H9 (cell line): ENCODE measurements at regions not wholly inside any gene's neighbourhood (a gene's known extent, or its start where the extent isn't known, plus 50 kb on each side); places are given as distances from the start of the nearest gene placed in this dataset.

Source experiments
- DNase-seq: peaks from one replicate; pipeline ENCODE4 v3.0.0-alpha.2; 2017
- H2AFZ ChIP-seq: one replicate; pipeline ENCODE4 v1.6.1; 2013; ENCODE audit warnings: mild to moderate bottlenecking, low read length, control low read depth, moderate library complexity
- H2AK5ac ChIP-seq: 2 replicates; pipeline ENCODE4 v1.6.1; 2013; ENCODE audit warnings: low read length, control low read depth, mixed read lengths; ENCODE audit not compliant: insufficient read length
- H2BK120ac ChIP-seq: one replicate; pipeline ENCODE4 v1.6.1; 2013; ENCODE audit warnings: low read depth, mild to moderate bottlenecking, low read length, control low read depth, inconsistent platforms; ENCODE audit not compliant: poor library complexity, severe bottlenecking
- H2BK12ac ChIP-seq: 2 replicates; pipeline ENCODE4 v1.6.1; 2013; ENCODE audit warnings: low read length, control low read depth, mixed read lengths, low read depth; ENCODE audit not compliant: insufficient read length
- H2BK15ac ChIP-seq: 2 replicates; pipeline ENCODE4 v1.6.1; 2013; ENCODE audit warnings: low read depth, low read length, control low read depth
- H2BK20ac ChIP-seq: one replicate; pipeline ENCODE4 v1.6.1; 2013; ENCODE audit warnings: low read depth, mild to moderate bottlenecking, low read length, control low read depth, inconsistent platforms; ENCODE audit not compliant: poor library complexity, severe bottlenecking
- H2BK5ac ChIP-seq: 2 replicates; pipeline ENCODE4 v1.6.1; 2013; ENCODE audit warnings: low read length, control low read depth, mixed read lengths; ENCODE audit not compliant: insufficient read length
- H3K14ac ChIP-seq: 2 replicates; pipeline ENCODE4 v1.6.1; 2013; ENCODE audit warnings: low read length, control low read depth; ENCODE audit not compliant: insufficient read depth
- H3K18ac ChIP-seq: 2 replicates; pipeline ENCODE4 v1.6.1; 2013; ENCODE audit warnings: low read depth, mild to moderate bottlenecking, mixed read lengths, low read length, control low read depth; ENCODE audit not compliant: insufficient read length
- H3K23ac ChIP-seq: 2 replicates; pipeline ENCODE4 v1.6.1; 2013; ENCODE audit warnings: low read length, control low read depth, mixed read lengths, low read depth; ENCODE audit not compliant: insufficient read length
- H3K23me2 ChIP-seq: 2 replicates; pipeline ENCODE4 v1.6.1; 2013; ENCODE audit warnings: low read depth, mild to moderate bottlenecking, mixed read lengths, low read length, control low read depth; ENCODE audit not compliant: insufficient read length, poor library complexity, severe bottlenecking
- H3K27ac ChIP-seq: 2 replicates; pipeline ENCODE4 v1.5.1; 2013; ENCODE audit warnings: low read length, control low read depth, mixed read lengths, low read depth; ENCODE audit not compliant: insufficient read length
- H3K27me3 ChIP-seq: 2 replicates; pipeline ENCODE4 v1.6.1; 2013; ENCODE audit warnings: low read length, control low read depth, inconsistent platforms; ENCODE audit not compliant: insufficient read depth
- H3K4ac ChIP-seq: 2 replicates; pipeline ENCODE4 v1.6.1; 2013; ENCODE audit warnings: low read depth, mild to moderate bottlenecking, control low read depth, inconsistent platforms, low read length, moderate library complexity
- H3K4me1 ChIP-seq: 2 replicates; pipeline ENCODE4 v1.6.1; 2013; ENCODE audit warnings: low read length, control low read depth, inconsistent platforms; ENCODE audit not compliant: insufficient read depth
- H3K4me2 ChIP-seq: 2 replicates; pipeline ENCODE4 v1.6.1; 2013; ENCODE audit warnings: low read length, control low read depth, mixed read lengths; ENCODE audit not compliant: insufficient read length, insufficient read depth
- H3K56ac ChIP-seq: 2 replicates; pipeline ENCODE4 v1.6.1; 2013; ENCODE audit warnings: low read depth, mild to moderate bottlenecking, mixed read lengths, low read length, control low read depth; ENCODE audit not compliant: insufficient read length
- H3K79me1 ChIP-seq: 2 replicates; pipeline ENCODE4 v1.6.1; 2013; ENCODE audit warnings: low read depth, mild to moderate bottlenecking, moderate library complexity, low read length, control low read depth, inconsistent platforms; ENCODE audit not compliant: insufficient read depth, poor library complexity, severe bottlenecking
- H3K79me2 ChIP-seq: 2 replicates; pipeline ENCODE4 v1.6.1; 2013; ENCODE audit warnings: low read length, control low read depth, inconsistent platforms; ENCODE audit not compliant: insufficient read depth
- H3K9ac ChIP-seq: 2 replicates; pipeline ENCODE4 v1.6.1; 2013; ENCODE audit warnings: low read length, control low read depth, mixed read lengths; ENCODE audit not compliant: insufficient read length; ENCODE audit errors: extremely low read depth
- H3K9me3 ChIP-seq: one replicate; pipeline ENCODE4 v1.6.1; 2013; ENCODE audit warnings: low read depth, low read length, inconsistent platforms; ENCODE audit not compliant: control insufficient read depth
- H3T11ph ChIP-seq: one replicate; pipeline ENCODE4 v1.6.1; 2013; ENCODE audit warnings: mild to moderate bottlenecking, low read length, control low read depth, inconsistent platforms
- H4K20me1 ChIP-seq: one replicate; pipeline ENCODE4 v1.6.1; 2013; ENCODE audit not compliant: control insufficient read depth, insufficient read length, insufficient read depth
- H4K5ac ChIP-seq: 2 replicates; pipeline ENCODE4 v1.6.1; 2013; ENCODE audit warnings: low read depth, mild to moderate bottlenecking, mixed read lengths, low read length, control low read depth; ENCODE audit not compliant: insufficient read length
- H4K8ac ChIP-seq: replicated peaks from 2 replicates; pipeline ENCODE4 v1.6.1; 2013; ENCODE audit warnings: low read length, control low read depth, mixed read lengths, low read depth; ENCODE audit not compliant: insufficient read length
- H4K91ac ChIP-seq: 2 replicates; pipeline ENCODE4 v1.6.1; 2013; ENCODE audit warnings: low read depth, mild to moderate bottlenecking, moderate library complexity, mixed read lengths, low read length, control low read depth; ENCODE audit not compliant: insufficient read length
- H3K27ac Mint-ChIP-seq, 3 experiments: 2 replicates in 2 of 3; 3 replicates in 1 of 3; pipeline ENCODE4 v1.8.0; 2020 to 2021; ENCODE audit warnings: mixed read lengths in 3 of 3, mild to moderate bottlenecking in 1 of 3, moderate library complexity in 1 of 3
- H3K27me3 Mint-ChIP-seq: 2 replicates; pipeline ENCODE4 v1.8.0; 2021; ENCODE audit warnings: low read depth, mild to moderate bottlenecking, moderate library complexity, mixed read lengths
- H3K36me3 Mint-ChIP-seq, 3 experiments: 2 replicates in 2 of 3; 3 replicates in 1 of 3; pipeline ENCODE4 v1.8.0; 2020 to 2021; ENCODE audit warnings: low read depth in 3 of 3, mixed read lengths in 3 of 3; ENCODE audit not compliant: insufficient read depth in 1 of 3
- H3K4me1 Mint-ChIP-seq, 2 experiments: 2 replicates each; pipeline ENCODE4 v1.8.0; 2020; ENCODE audit warnings: mixed read lengths in 2 of 2
- H3K4me3 Mint-ChIP-seq, 2 experiments: 2 replicates in 1 of 2; 3 replicates in 1 of 2; pipeline ENCODE4 v1.8.0; 2020 to 2021; ENCODE audit warnings: mild to moderate bottlenecking in 2 of 2, mixed read lengths in 2 of 2, moderate library complexity in 1 of 2
- H3K9me3 Mint-ChIP-seq, 2 experiments: 2 replicates in 1 of 2; 3 replicates in 1 of 2; pipeline ENCODE4 v1.8.0; 2020; ENCODE audit warnings: mild to moderate bottlenecking in 2 of 2, mixed read lengths in 2 of 2, moderate library complexity in 1 of 2
- WGBS: extraction: QIAGEN DNeasy Blood & Tissue Kit; methylation state at CpG from one replicate; pipeline ENCODE4 v1.1.7; 2013; ENCODE audit warnings: missing lambda C conversion rate, low lambda C conversion rate, mixed read lengths; ENCODE audit not compliant: insufficient read length; ENCODE audit errors: extremely low coverage; 5-methylcytosine and 5-hydroxymethylcytosine counted together
- TF ChIP-seq, protein P1 (sequence below): fragments of 200-600 bp; sonication (generic); conservative IDR thresholded peaks from 3 replicates; pipeline ENCODE4 v1.8.0; 2021; ENCODE audit warnings: antibody characterized with exemption, mild to moderate bottlenecking

DNA sequence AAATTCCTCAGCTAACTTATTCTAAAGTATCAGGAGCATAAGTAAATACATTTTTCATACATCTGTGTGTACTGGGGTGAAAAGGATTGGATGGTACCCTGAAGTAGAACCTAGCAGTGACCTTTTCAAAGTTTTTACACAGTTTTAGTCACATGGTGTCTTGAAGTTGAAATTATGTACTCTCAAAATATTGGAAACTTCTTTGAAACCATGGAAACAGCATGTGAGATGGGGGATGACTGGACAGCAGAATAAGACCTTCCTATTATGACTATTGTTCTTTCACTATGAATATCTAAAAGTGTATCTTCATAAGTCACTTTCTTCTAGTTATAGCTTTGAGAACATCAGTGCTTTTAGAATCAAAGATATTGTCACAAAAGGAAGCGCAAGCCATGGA lies 301.5 kb upstream of the ELAVL2 start:
- Histone ChIP-seq H4K20me1 (no peaks in the 10 kb centered on the region), H2BK20ac (no peak overlapping the region), H4K91ac (no peak overlapping the region), H3K79me2 (no peaks in the 10 kb centered on the region), H3K23ac (no peak overlapping the region), H3K27me3 (no peaks in the 10 kb centered on the region), H3K27ac (no peak overlapping the region), H3K14ac (no peak overlapping the region), H3K9me3 (no peaks in the 10 kb centered on the region), H4K5ac (no peak overlapping the region), H3K23me2 (no peaks in the 10 kb centered on the region), H4K8ac (no peak overlapping the region), H3K9ac (no peak overlapping the region), H2BK15ac (no peak overlapping the region), H3K79me1 (no peaks in the 10 kb centered on the region), H2AFZ (no peak overlapping the region), H3K56ac (no peak overlapping the region), H3K4me2 (no peak overlapping the region), H2BK120ac (no peak overlapping the region), H3K4me1 (no peaks in the 10 kb centered on the region), H2AK5ac (no peak overlapping the region), H2BK12ac (no peak overlapping the region), H3K18ac (no peak overlapping the region), H2BK5ac (no peak overlapping the region), H3T11ph (no peak overlapping the region), H3K4ac (no peak overlapping the region)
- Mint-ChIP-seq H3K4me1 (no peaks in the 10 kb centered on the region), H3K36me3 (no peaks in the 10 kb centered on the region), H3K27me3 (no peaks in the 10 kb centered on the region), H3K9me3 (no peaks in the 10 kb centered on the region), H3K27ac (no peak overlapping the region), H3K4me3 (no peak overlapping the region)
- DNase-seq: no peak
- TF ChIP-seq, protein P1, sequence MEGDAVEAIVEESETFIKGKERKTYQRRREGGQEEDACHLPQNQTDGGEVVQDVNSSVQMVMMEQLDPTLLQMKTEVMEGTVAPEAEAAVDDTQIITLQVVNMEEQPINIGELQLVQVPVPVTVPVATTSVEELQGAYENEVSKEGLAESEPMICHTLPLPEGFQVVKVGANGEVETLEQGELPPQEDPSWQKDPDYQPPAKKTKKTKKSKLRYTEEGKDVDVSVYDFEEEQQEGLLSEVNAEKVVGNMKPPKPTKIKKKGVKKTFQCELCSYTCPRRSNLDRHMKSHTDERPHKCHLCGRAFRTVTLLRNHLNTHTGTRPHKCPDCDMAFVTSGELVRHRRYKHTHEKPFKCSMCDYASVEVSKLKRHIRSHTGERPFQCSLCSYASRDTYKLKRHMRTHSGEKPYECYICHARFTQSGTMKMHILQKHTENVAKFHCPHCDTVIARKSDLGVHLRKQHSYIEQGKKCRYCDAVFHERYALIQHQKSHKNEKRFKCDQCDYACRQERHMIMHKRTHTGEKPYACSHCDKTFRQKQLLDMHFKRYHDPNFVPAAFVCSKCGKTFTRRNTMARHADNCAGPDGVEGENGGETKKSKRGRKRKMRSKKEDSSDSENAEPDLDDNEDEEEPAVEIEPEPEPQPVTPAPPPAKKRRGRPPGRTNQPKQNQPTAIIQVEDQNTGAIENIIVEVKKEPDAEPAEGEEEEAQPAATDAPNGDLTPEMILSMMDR: no peak
- no CpG with 5 or more reads among the region's 1 CpG for WGBS
